Liver (tissue), 8 donors: ENCODE measurements at regions not wholly inside any gene's neighbourhood (a gene's known extent, or its start where the extent isn't known, plus 50 kb on each side); places are given as distances from the start of the nearest gene placed in this dataset.
A peak's percentile ranks its signal among the peaks of the same experiment; 100 is the strongest.

Experiments used
- DNase-seq: peaks from one replicate; pipeline ENCODE4 v3.0.0-alpha.2; 2017; ENCODE audit warnings: low spot score
- H3K27ac ChIP-seq, 2 donors: one replicate each; pipeline ENCODE4 v1.7.0; 2013; ENCODE audit warnings: inconsistent platforms in 2 of 2, low read length in 2 of 2, control low read depth in 1 of 2, low read depth in 1 of 2, mild to moderate bottlenecking in 1 of 2
- H3K27me3 ChIP-seq, 4 donors: one replicate each; pipeline versions ENCODE4 v1.6.1 to v1.7.0; 2013; ENCODE audit warnings: low read length in 3 of 4, inconsistent platforms in 1 of 4, mild to moderate bottlenecking in 1 of 4, moderate library complexity in 1 of 4; ENCODE audit not compliant: control insufficient read depth in 4 of 4, insufficient read depth in 4 of 4
- H3K36me3 ChIP-seq, 4 donors: one replicate each; pipeline versions ENCODE4 v1.6.1 to v1.7.0; 2013; ENCODE audit warnings: low read length in 3 of 4, mild to moderate bottlenecking in 3 of 4, low read depth in 1 of 4, moderate library complexity in 1 of 4; ENCODE audit not compliant: control insufficient read depth in 4 of 4, insufficient read depth in 3 of 4
- H3K4me1 ChIP-seq, 4 donors: one replicate each; pipeline versions ENCODE4 v1.6.1 to v1.7.0; 2013; ENCODE audit warnings: low read length in 3 of 4, mild to moderate bottlenecking in 3 of 4, moderate library complexity in 1 of 4; ENCODE audit not compliant: control insufficient read depth in 4 of 4, insufficient read depth in 4 of 4
- H3K4me3 ChIP-seq, 3 donors: one replicate each; pipeline versions ENCODE4 v1.6.1 to v1.7.0; 2013; ENCODE audit warnings: low read length in 3 of 3, control low read depth in 1 of 3, low read depth in 1 of 3, mild to moderate bottlenecking in 1 of 3
- H3K9ac ChIP-seq, 2 donors: one replicate each; pipeline ENCODE4 v1.7.0; 2013; ENCODE audit warnings: low read length in 2 of 2, mild to moderate bottlenecking in 2 of 2, moderate library complexity in 2 of 2, control low read depth in 1 of 2, low read depth in 1 of 2
- H3K9me3 ChIP-seq, 4 donors: one replicate each; pipeline versions ENCODE4 v1.6.1 to v1.7.0; 2013; ENCODE audit warnings: low read length in 3 of 4; ENCODE audit not compliant: control insufficient read depth in 4 of 4
- ATF3 ChIP-seq: IDR thresholded peaks from 2 replicates; pipeline ENCODE4 v1.6.1; 2016; ENCODE audit warnings: antibody characterized with exemption
- CTCF ChIP-seq: fragments of 150-350 bp; IDR thresholded peaks from 2 replicates; pipeline ENCODE4 v1.5.1; 2017; ENCODE audit warnings: improper control_type of control experiment, low read depth, low read length; ENCODE audit not compliant: missing input control
- EGR1 ChIP-seq, 2 donors: IDR thresholded peaks; 2 replicates each; pipeline ENCODE4 v1.6.1; 2016 to 2018; ENCODE audit warnings: antibody characterized with exemption in 2 of 2, low read depth in 2 of 2
- FOXA2 ChIP-seq: IDR thresholded peaks from 2 replicates; pipeline ENCODE4 v1.6.1; 2016; ENCODE audit warnings: antibody characterized with exemption
- GABPA ChIP-seq, 2 donors: IDR thresholded peaks in 1 of 2; conservative IDR thresholded peaks in 1 of 2; 2 replicates each; pipeline ENCODE4 v1.6.1; 2016; ENCODE audit warnings: antibody characterized with exemption in 2 of 2, mild to moderate bottlenecking in 1 of 2, moderate library complexity in 1 of 2
- HNF4A ChIP-seq, 2 donors: conservative IDR thresholded peaks; 2 replicates each; pipeline ENCODE4 v1.6.1; 2016; ENCODE audit warnings: antibody characterized with exemption in 2 of 2, mild to moderate bottlenecking in 2 of 2
- HNF4G ChIP-seq: IDR thresholded peaks from 2 replicates; pipeline ENCODE4 v1.6.1; 2016; ENCODE audit warnings: antibody characterized with exemption
- JUND ChIP-seq, 2 donors: IDR thresholded peaks; 2 replicates each; pipeline ENCODE4 v1.6.1; 2016; ENCODE audit warnings: antibody characterized with exemption in 2 of 2
- NR2F2 ChIP-seq: IDR thresholded peaks from 2 replicates; pipeline ENCODE4 v1.6.1; 2016; ENCODE audit warnings: antibody characterized with exemption
- RAD21 ChIP-seq, 2 donors: IDR thresholded peaks; 2 replicates each; pipeline ENCODE4 v1.6.1; 2016; ENCODE audit warnings: antibody characterized with exemption in 2 of 2, mild to moderate bottlenecking in 2 of 2
- REST ChIP-seq: IDR thresholded peaks from 2 replicates; pipeline ENCODE4 v1.6.1; 2016; ENCODE audit warnings: antibody characterized with exemption, mild to moderate bottlenecking
- RXRA ChIP-seq, 2 donors: IDR thresholded peaks; 2 replicates each; pipeline ENCODE4 v1.6.1; 2017 to 2018; ENCODE audit warnings: antibody characterized with exemption in 2 of 2, mild to moderate bottlenecking in 1 of 2
- SP1 ChIP-seq: IDR thresholded peaks from 2 replicates; pipeline ENCODE4 v1.6.1; 2018; ENCODE audit warnings: antibody characterized with exemption, mild to moderate bottlenecking
- TAF1 ChIP-seq: conservative IDR thresholded peaks from 2 replicates; pipeline ENCODE4 v1.6.1; 2016; ENCODE audit warnings: antibody characterized with exemption, mild to moderate bottlenecking
- YY1 ChIP-seq: IDR thresholded peaks from 2 replicates; pipeline ENCODE4 v1.6.1; 2016; ENCODE audit warnings: antibody characterized with exemption, mild to moderate bottlenecking
- ZBTB33 ChIP-seq: IDR thresholded peaks from 2 replicates; pipeline ENCODE4 v1.6.1; 2016; ENCODE audit warnings: antibody characterized with exemption
- WGBS: extraction: QIAGEN DNeasy Blood & Tissue Kit; methylation state at CpG from one replicate; pipeline ENCODE4 v1.1.7; 2013; 5-methylcytosine and 5-hydroxymethylcytosine counted together
- TF ChIP-seq, protein P1 (sequence below): IDR thresholded peaks from 2 replicates; pipeline ENCODE4 v1.6.1; 2016; ENCODE audit warnings: antibody characterized with exemption
- donor health status: healthy.
- donor health status: healthy.
- donor health status: healthy.
- donor health status: healthy.
- donor health status: healthy.

DNA sequence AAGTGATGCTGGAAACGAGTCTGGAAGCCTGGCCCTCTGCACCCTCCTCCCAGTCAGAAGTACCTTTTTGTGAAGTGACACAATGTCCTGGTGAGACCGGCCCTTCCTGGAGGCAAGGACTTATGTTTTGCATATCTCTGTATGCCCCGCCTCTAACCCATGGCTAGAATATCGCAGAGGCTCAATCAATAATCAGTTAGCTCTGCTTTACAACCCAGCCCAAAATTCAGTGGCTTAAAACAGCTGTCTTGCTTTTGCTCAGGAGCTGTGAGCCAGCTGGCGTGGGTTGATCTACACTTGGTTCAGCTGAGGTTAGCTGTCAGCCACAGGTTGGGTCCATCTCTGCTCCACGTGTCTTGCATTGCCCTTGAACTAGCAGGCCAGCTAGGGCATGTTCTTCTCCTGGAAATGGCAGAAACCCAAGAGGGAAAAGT is 98.8 kb upstream of the METTL14 start (continued):
- TF ChIP-seq REST: peak; percentile 54
- peak; percentile 96 to 98 for TF ChIP-seq RXRA (IDR thresholded peaks at IDR 0.05)
- TF ChIP-seq ZBTB33: peak; percentile 43
- TF ChIP-seq TAF1: peak; percentile 55
- TF ChIP-seq RAD21 (IDR thresholded peaks at IDR 0.05): no peak
- peak; percentile 97 for TF ChIP-seq SP1
- TF ChIP-seq FOXA2: peak; percentile 18
- TF ChIP-seq EGR1 (IDR thresholded peaks at IDR 0.05; ENCODE audit: low read depth in 2 of 2): peak; percentile 59 to 68
- TF ChIP-seq JUND (IDR thresholded peaks at IDR 0.05): peak; percentile 32 to 52

DNA sequence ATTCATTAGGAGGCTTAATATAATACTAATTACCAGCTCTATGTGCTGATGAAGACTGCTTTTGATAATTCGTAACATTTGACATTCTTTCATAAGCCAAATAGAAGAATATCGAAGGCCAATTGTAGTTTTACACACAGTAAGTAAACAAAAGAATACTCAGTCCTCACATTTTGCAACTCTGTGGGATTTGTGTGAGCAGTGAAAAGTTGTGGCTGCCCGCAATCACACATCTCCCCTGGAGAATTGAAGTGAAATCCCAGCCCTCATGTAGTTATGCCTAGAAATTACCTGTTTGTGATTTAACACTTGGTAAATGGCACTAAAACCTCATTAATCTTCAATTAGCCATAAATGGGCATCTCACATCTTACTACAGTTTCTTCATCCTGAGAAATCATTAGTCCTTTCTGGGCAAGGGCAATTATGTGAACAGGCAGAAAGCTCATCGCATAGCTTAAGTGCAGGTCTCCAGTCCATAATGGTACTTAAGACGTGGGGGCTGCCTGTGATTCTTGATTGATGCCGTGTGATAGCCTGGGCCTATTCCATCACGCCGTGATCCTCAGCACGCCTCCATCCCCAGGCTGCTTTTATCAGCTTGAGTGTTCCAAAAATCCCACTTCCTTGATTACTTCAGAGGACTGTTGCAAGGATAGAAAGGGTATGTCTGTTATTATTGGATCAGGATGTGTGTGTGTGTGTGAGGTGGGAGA is 97.9 kb upstream of the METTL14 start:
- 70% methylated on average over 9 of the region's 9 CpGs for WGBS
- DNase-seq: no peak
- no peak overlapping the region for H3K9ac ChIP-seq
- H3K27ac ChIP-seq: peak overlapping the region; percentile 76 to 93
- no peaks in the 10 kb centered on the region for H3K27me3 ChIP-seq
- H3K36me3 ChIP-seq: no peaks in the 10 kb centered on the region
- H3K9me3 ChIP-seq: no peaks in the 10 kb centered on the region
- H3K4me1 ChIP-seq: peaks cover 0 to 34% (median 19%) of the 10 kb centered on the region in 4 donors
- TF ChIP-seq, protein P1, sequence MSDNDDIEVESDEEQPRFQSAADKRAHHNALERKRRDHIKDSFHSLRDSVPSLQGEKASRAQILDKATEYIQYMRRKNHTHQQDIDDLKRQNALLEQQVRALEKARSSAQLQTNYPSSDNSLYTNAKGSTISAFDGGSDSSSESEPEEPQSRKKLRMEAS: no peak
- no peak for TF ChIP-seq ATF3
- no peak for TF ChIP-seq TAF1
- no peak for TF ChIP-seq SP1
- no peak for TF ChIP-seq GABPA (IDR thresholded peaks at IDR 0.05 in 1 of 2, conservative IDR thresholded peaks at IDR 0.05 in 1 of 2)
- no peak for TF ChIP-seq YY1
- TF ChIP-seq JUND (IDR thresholded peaks at IDR 0.05): no peak
- no peak for TF ChIP-seq FOXA2
- no peak for TF ChIP-seq ZBTB33
- no peak for TF ChIP-seq RAD21 (IDR thresholded peaks at IDR 0.05)
- TF ChIP-seq NR2F2: no peak
- no peak for TF ChIP-seq CTCF
- no peak for TF ChIP-seq HNF4G
- no peak for TF ChIP-seq REST
- no peak for TF ChIP-seq RXRA (IDR thresholded peaks at IDR 0.05)
- TF ChIP-seq HNF4A (conservative IDR thresholded peaks at IDR 0.05): no peak
- H3K4me3 ChIP-seq: no peak overlapping the region
